Endodermal cell (in vitro differentiated cells): ENCODE measurements at regions not wholly inside any gene's neighbourhood (a gene's known extent, or its start where the extent isn't known, plus 50 kb on each side); places are given as distances from the start of the nearest gene placed in this dataset.

Experiments
- DNase-seq: peaks from one replicate; pipeline ENCODE4 v3.0.0-alpha.2; 2017
- H3K27ac ChIP-seq: 2 replicates; pipeline ENCODE4 v1.5.1; 2013; ENCODE audit warnings: mild to moderate bottlenecking, low read depth, low read length, moderate library complexity
- H3K27me3 ChIP-seq: 2 replicates; pipeline ENCODE4 v1.6.1; 2013; ENCODE audit warnings: mild to moderate bottlenecking, low read length, moderate library complexity; ENCODE audit not compliant: insufficient read depth, control insufficient read depth, poor library complexity, severe bottlenecking
- H3K36me3 ChIP-seq: 2 replicates; pipeline ENCODE4 v1.7.0; 2013; ENCODE audit warnings: mild to moderate bottlenecking, low read length, moderate library complexity; ENCODE audit not compliant: control insufficient read depth, insufficient read depth
- H3K4me1 ChIP-seq: one replicate; pipeline ENCODE4 v1.7.0; 2013; ENCODE audit warnings: low read length; ENCODE audit not compliant: control insufficient read depth, insufficient read depth
- H3K4me3 ChIP-seq: 2 replicates; pipeline ENCODE4 v1.5.1; 2013; ENCODE audit warnings: mild to moderate bottlenecking, low read length, moderate library complexity
- H3K9ac ChIP-seq: 2 replicates; pipeline ENCODE4 v1.6.1; 2013; ENCODE audit warnings: mild to moderate bottlenecking, low read length, moderate library complexity; ENCODE audit not compliant: poor library complexity, severe bottlenecking; ENCODE audit errors: extremely low read depth
- H3K9me3 ChIP-seq: 2 replicates; pipeline ENCODE4 v1.6.1; 2013; ENCODE audit warnings: mild to moderate bottlenecking, low read length, moderate library complexity; ENCODE audit not compliant: control insufficient read depth
- H3K27ac Mint-ChIP-seq: 2 replicates; pipeline ENCODE4 v1.8.0; 2020; ENCODE audit warnings: mixed read lengths
- H3K27me3 Mint-ChIP-seq: 2 replicates; pipeline ENCODE4 v1.8.0; 2021; ENCODE audit warnings: mild to moderate bottlenecking, mixed read lengths; ENCODE audit not compliant: insufficient read depth
- H3K36me3 Mint-ChIP-seq: 2 replicates; pipeline ENCODE4 v1.8.0; 2020; ENCODE audit warnings: low read depth, mixed read lengths
- H3K4me1 Mint-ChIP-seq: 2 replicates; pipeline ENCODE4 v1.8.0; 2020; ENCODE audit warnings: mixed read lengths
- H3K4me3 Mint-ChIP-seq: 2 replicates; pipeline ENCODE4 v1.8.0; 2020; ENCODE audit warnings: mild to moderate bottlenecking, moderate library complexity, mixed read lengths
- H3K9me3 Mint-ChIP-seq: 2 replicates; pipeline ENCODE4 v1.8.0; 2020; ENCODE audit warnings: mild to moderate bottlenecking, mixed read lengths
- CTCF ChIP-seq: fragments of 200-600 bp; sonication (generic); conservative IDR thresholded peaks from 2 replicates; pipeline ENCODE4 v1.5.0; 2021; ENCODE audit warnings: antibody characterized with exemption, mild to moderate bottlenecking
- WGBS, 2 experiments: methylation state at CpG; one replicate each; pipeline versions ENCODE4 v1.1.5 to v1.1.7; 2013; ENCODE audit warnings: missing lambda C conversion rate in 2 of 2, mixed read lengths in 1 of 2; ENCODE audit not compliant: insufficient coverage in 1 of 2, insufficient read length in 1 of 2; 5-methylcytosine and 5-hydroxymethylcytosine counted together

- Histone ChIP-seq H3K27ac (no peak overlapping the region), H3K4me3 (no peak overlapping the region), H3K27me3 (no peaks in the 10 kb centered on the region), H3K9ac (no peak overlapping the region), H3K36me3 (no peaks in the 10 kb centered on the region), H3K4me1 (no peaks in the 10 kb centered on the region), H3K9me3 (no peaks in the 10 kb centered on the region)
- TF ChIP-seq CTCF: no peak
- Mint-ChIP-seq H3K4me1 (peaks cover 15% of the 10 kb centered on the region), H3K4me3 (no peak overlapping the region), H3K36me3 (no peaks in the 10 kb centered on the region), H3K27me3 (no peaks in the 10 kb centered on the region), H3K27ac (no peak overlapping the region), H3K9me3 (peaks cover 3% of the 10 kb centered on the region)
- no peak for DNase-seq
- 89 to 96% methylated on average over 3 of the region's 3 CpGs for WGBS, 2 experiments
These were observed 192.7 kb upstream of the LDB2 start for GRCh38 chr4:17091104-17091503.

DNA sequence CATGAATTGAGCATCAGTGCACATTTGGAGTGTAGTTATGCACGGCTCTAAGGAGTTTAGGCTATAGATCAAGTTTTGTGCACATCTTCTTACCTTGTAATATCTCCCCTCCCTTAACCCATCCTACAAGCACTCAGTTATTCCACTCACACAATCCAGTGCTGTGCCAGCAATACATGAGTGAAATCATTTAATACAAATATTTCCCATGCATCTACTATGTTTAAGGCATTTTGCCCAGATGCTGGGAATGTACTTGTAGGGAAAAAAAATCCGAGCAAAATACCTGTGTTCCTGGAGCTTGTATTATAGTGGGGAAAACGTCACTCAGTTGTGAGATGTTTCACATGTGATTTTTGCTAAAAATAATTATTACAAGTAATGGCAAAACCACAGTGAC, 191.6 kb upstream of the LDB2 start:
- no peaks in the 10 kb centered on the region for H3K27me3 ChIP-seq
- H3K9ac ChIP-seq: no peak overlapping the region
- DNase-seq: no peak
- WGBS, 2 experiments: 80 to 96% methylated on average over 1 to 3 of the region's 3 CpGs
- TF ChIP-seq CTCF: no peak
- H3K4me3 ChIP-seq: no peak overlapping the region
- H3K4me1 ChIP-seq: no peaks in the 10 kb centered on the region
- no peaks in the 10 kb centered on the region for H3K27me3 Mint-ChIP-seq
- H3K27ac ChIP-seq: no peak overlapping the region
- H3K4me3 Mint-ChIP-seq: no peak overlapping the region
- H3K4me1 Mint-ChIP-seq: peaks cover 8% of the 10 kb centered on the region
- H3K9me3 ChIP-seq: no peaks in the 10 kb centered on the region
- no peak overlapping the region for H3K27ac Mint-ChIP-seq
- no peaks in the 10 kb centered on the region for H3K36me3 Mint-ChIP-seq
- peaks cover 3% of the 10 kb centered on the region for H3K9me3 Mint-ChIP-seq
- H3K36me3 ChIP-seq: no peaks in the 10 kb centered on the region

DNA sequence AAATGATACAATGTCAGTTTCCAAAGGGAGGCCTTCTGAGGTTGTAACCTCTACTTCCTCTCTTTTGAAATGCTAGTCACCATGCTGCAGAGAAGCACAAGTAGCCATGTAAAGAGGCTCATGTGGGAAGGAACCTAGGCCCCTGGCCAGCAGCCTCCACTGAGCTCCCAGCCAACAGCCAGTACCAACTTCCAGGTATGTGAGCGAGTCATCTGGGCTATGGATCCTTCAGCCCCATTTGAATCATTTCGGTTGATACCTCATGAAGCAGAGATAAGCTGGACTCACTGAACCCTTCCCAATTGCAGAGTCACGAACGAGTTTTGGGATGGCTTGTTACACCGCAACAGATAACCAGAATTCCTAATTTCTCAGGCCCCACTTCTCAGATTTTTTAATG, 187.0 kb upstream of the LDB2 start:
- Histone ChIP-seq H3K9ac (no peak overlapping the region), H3K4me3 (no peak overlapping the region), H3K27me3 (no peaks in the 10 kb centered on the region), H3K9me3 (no peaks in the 10 kb centered on the region), H3K27ac (no peak overlapping the region), H3K36me3 (no peaks in the 10 kb centered on the region), H3K4me1 (no peaks in the 10 kb centered on the region)
- Mint-ChIP-seq H3K9me3 (peaks cover 3% of the 10 kb centered on the region), H3K27me3 (no peaks in the 10 kb centered on the region), H3K4me3 (no peak overlapping the region), H3K36me3 (no peaks in the 10 kb centered on the region), H3K4me1 (no peaks in the 10 kb centered on the region), H3K27ac (no peak overlapping the region)
- 86 to 95% methylated on average over 4 to 5 of the region's 5 CpGs for WGBS, 2 experiments
- TF ChIP-seq CTCF: no peak
- no peak for DNase-seq
